ENCODE measurements at regions not wholly inside any gene's neighbourhood (a gene's known extent, or its start where the extent isn't known, plus 50 kb on each side); places are given as distances from the start of the nearest gene placed in this dataset.

DNA sequence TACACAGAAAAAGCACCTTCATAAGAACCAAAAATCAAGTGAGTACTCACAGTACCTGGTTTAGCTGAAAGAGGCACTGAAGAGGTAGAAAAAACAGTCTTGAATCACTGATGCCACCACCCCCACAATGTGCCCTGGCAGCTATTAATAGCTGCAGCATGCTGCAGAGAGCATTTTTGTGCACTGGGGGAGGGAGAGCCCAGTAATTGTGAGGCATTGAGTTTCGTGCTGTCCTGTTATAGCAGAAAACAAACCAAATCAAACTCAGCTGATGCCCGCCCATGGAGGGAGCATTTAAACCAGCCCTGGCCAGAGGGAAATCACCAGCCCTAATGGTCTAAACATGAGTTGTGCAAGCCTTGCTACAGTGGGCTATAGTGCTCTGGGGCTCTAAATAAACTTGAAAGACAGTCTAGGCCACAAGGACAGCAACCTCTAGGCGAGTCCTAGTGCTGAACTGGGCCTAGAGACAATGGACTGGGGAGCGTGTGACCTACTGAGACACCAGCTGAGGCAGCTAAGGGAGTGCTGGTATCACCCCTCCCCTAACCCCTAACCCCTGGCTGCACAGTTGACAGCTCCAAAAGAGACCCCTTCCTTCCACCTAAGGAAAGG, 106.3 kb upstream of the TMLHE start:
- no peak overlapping the region for H3K4me2 ChIP-seq (ENCODE audit: low read depth, low read length, poor library complexity, severe bottlenecking)
- no peak overlapping the region for H2AFZ ChIP-seq (ENCODE audit: low read length)
- no peaks in the 10 kb centered on the region for H4K20me1 ChIP-seq (ENCODE audit: insufficient read depth, low read length, poor library complexity, severe bottlenecking)
- no peaks in the 10 kb centered on the region for H3K27me3 ChIP-seq (ENCODE audit: insufficient read depth, low read length, poor library complexity, severe bottlenecking)
- H3K4me3 ChIP-seq (ENCODE audit: low read length, poor library complexity, severe bottlenecking), result no peak overlapping the region
- H3K4me1 ChIP-seq (ENCODE audit: insufficient read depth, low read length, poor library complexity, severe bottlenecking), result no peaks in the 10 kb centered on the region
- no peak overlapping the region for H3K9ac ChIP-seq (ENCODE audit: low read depth, low read length, poor library complexity, severe bottlenecking)
- no peak for TF ChIP-seq EZH2phosphoT487 (IDR thresholded peaks at IDR 0.05; ENCODE audit: borderline replicate concordance)
- TF ChIP-seq, protein P1, sequence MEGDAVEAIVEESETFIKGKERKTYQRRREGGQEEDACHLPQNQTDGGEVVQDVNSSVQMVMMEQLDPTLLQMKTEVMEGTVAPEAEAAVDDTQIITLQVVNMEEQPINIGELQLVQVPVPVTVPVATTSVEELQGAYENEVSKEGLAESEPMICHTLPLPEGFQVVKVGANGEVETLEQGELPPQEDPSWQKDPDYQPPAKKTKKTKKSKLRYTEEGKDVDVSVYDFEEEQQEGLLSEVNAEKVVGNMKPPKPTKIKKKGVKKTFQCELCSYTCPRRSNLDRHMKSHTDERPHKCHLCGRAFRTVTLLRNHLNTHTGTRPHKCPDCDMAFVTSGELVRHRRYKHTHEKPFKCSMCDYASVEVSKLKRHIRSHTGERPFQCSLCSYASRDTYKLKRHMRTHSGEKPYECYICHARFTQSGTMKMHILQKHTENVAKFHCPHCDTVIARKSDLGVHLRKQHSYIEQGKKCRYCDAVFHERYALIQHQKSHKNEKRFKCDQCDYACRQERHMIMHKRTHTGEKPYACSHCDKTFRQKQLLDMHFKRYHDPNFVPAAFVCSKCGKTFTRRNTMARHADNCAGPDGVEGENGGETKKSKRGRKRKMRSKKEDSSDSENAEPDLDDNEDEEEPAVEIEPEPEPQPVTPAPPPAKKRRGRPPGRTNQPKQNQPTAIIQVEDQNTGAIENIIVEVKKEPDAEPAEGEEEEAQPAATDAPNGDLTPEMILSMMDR (conservative IDR thresholded peaks at IDR 0.05; ENCODE audit: low read length), result no peak
- no peaks in the 10 kb centered on the region for H3K79me2 ChIP-seq (ENCODE audit: insufficient read depth, low read length)
- no peaks in the 10 kb centered on the region for H3K36me3 ChIP-seq (ENCODE audit: insufficient read depth, low read length)
- no peaks in the 10 kb centered on the region for H3F3A ChIP-seq (ENCODE audit: low read depth)
- no peaks in the 10 kb centered on the region for H3K9me2 ChIP-seq (replicated peaks; ENCODE audit: low read depth, low read length)
- no peaks in the 10 kb centered on the region for H3K9me3 ChIP-seq (ENCODE audit: insufficient read depth, low read depth, low read length)

DNA sequence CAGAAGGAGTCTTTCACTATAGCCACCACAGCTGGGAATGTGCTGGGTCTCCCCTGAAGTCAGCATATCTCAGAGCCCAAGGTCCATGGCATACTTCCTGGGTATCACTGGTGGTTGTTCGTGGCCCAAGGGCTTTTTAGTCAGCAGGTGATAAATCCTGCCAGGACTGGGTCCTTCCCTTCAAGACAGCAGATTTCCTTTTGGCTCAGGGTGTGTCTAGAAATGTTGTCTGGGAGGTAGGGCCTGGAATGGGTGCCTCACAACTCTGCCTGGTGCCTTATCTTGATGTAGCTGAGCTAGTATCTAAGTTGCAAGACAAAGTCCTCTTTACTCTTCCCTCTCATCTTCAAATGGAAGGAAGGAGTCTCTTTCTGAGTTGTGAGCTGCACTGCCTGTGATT, 102.4 kb upstream of the TMLHE start:
- Histone ChIP-seq H3K4me1 (ENCODE audit: insufficient read depth, low read length, poor library complexity, severe bottlenecking) (no peaks in the 10 kb centered on the region), H3K36me3 (ENCODE audit: insufficient read depth, low read length) (no peaks in the 10 kb centered on the region), H4K20me1 (ENCODE audit: insufficient read depth, low read length, poor library complexity, severe bottlenecking) (no peaks in the 10 kb centered on the region), H3K9me2 (replicated peaks; ENCODE audit: low read depth, low read length) (no peaks in the 10 kb centered on the region), H3K4me2 (ENCODE audit: low read depth, low read length, poor library complexity, severe bottlenecking) (no peak overlapping the region), H3K27me3 (ENCODE audit: insufficient read depth, low read length, poor library complexity, severe bottlenecking) (no peaks in the 10 kb centered on the region), H3K79me2 (ENCODE audit: insufficient read depth, low read length) (no peaks in the 10 kb centered on the region), H3K9me3 (ENCODE audit: insufficient read depth, low read depth, low read length) (no peaks in the 10 kb centered on the region), H3K4me3 (ENCODE audit: low read length, poor library complexity, severe bottlenecking) (no peak overlapping the region), H3K9ac (ENCODE audit: low read depth, low read length, poor library complexity, severe bottlenecking) (no peak overlapping the region), H2AFZ (ENCODE audit: low read length) (no peak overlapping the region), H3F3A (ENCODE audit: low read depth) (no peaks in the 10 kb centered on the region)
- TF ChIP-seq EZH2phosphoT487 (IDR thresholded peaks at IDR 0.05; ENCODE audit: borderline replicate concordance), result no peak

DNA sequence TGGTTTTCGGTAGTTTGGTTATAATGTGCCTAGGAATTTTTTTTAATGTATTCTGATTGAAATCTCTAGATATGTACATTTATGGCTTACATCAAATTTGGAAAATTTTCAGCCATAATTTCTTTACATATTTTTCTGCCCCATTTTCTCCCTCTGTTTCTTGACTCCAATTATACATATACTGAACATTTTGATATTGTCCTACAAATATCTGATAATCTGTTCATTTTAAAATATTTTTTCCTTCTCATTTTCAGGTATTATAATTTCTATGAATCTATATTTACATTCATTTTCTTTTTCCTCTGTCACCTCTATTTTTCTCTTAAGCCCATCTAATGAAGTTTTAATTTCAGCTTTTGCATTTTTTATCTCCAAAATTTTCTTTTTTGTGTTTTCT, 82.7 kb upstream of the TMLHE start:
- Histone ChIP-seq H3K79me2 (ENCODE audit: insufficient read depth, low read length) (no peaks in the 10 kb centered on the region), H4K20me1 (ENCODE audit: insufficient read depth, low read length, poor library complexity, severe bottlenecking) (no peaks in the 10 kb centered on the region), H3F3A (ENCODE audit: low read depth) (no peaks in the 10 kb centered on the region), H3K36me3 (ENCODE audit: insufficient read depth, low read length) (no peaks in the 10 kb centered on the region), H3K4me1 (ENCODE audit: insufficient read depth, low read length, poor library complexity, severe bottlenecking) (no peaks in the 10 kb centered on the region), H3K9ac (ENCODE audit: low read depth, low read length, poor library complexity, severe bottlenecking) (no peak overlapping the region), H3K9me3 (ENCODE audit: insufficient read depth, low read depth, low read length) (no peaks in the 10 kb centered on the region), H2AFZ (ENCODE audit: low read length) (no peak overlapping the region), H3K4me3 (ENCODE audit: low read length, poor library complexity, severe bottlenecking) (no peak overlapping the region), H3K4me2 (ENCODE audit: low read depth, low read length, poor library complexity, severe bottlenecking) (no peak overlapping the region), H3K9me2 (replicated peaks; ENCODE audit: low read depth, low read length) (no peaks in the 10 kb centered on the region), H3K27me3 (ENCODE audit: insufficient read depth, low read length, poor library complexity, severe bottlenecking) (no peaks in the 10 kb centered on the region)
- TF ChIP-seq, protein P1 (conservative IDR thresholded peaks at IDR 0.05; ENCODE audit: low read length), result no peak
- no peak for TF ChIP-seq EZH2phosphoT487 (IDR thresholded peaks at IDR 0.05; ENCODE audit: borderline replicate concordance)

DNA sequence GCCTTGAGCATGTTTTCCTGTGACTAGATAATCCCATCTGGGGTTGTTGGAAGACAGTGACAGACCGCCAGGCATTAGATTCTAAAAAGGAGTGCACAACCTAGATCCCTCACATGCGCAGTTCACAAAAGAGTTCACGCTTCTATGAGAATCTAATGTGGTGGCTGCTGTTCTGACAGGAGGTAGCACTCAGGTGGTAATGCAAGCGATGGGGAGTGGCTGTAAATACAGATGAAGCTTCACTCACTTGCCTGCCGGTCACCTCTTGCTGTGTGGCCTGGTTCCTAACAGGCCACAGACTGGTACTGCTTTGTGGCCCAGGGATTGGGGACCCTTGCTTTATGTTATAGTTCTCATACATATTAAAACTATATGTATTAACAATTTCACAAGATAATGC, 81.9 kb upstream of the TMLHE start:
- no peaks in the 10 kb centered on the region for H3K36me3 ChIP-seq (ENCODE audit: insufficient read depth, low read length)
- no peaks in the 10 kb centered on the region for H3K4me1 ChIP-seq (ENCODE audit: insufficient read depth, low read length, poor library complexity, severe bottlenecking)
- TF ChIP-seq, protein P1 (conservative IDR thresholded peaks at IDR 0.05; ENCODE audit: low read length), result no peak
- no peak for TF ChIP-seq EZH2phosphoT487 (IDR thresholded peaks at IDR 0.05; ENCODE audit: borderline replicate concordance)
- H4K20me1 ChIP-seq (ENCODE audit: insufficient read depth, low read length, poor library complexity, severe bottlenecking), result no peaks in the 10 kb centered on the region
- H3K9me2 ChIP-seq (replicated peaks; ENCODE audit: low read depth, low read length), result no peaks in the 10 kb centered on the region
- H3K9ac ChIP-seq (ENCODE audit: low read depth, low read length, poor library complexity, severe bottlenecking), result no peak overlapping the region
- no peak overlapping the region for H3K4me2 ChIP-seq (ENCODE audit: low read depth, low read length, poor library complexity, severe bottlenecking)
- no peaks in the 10 kb centered on the region for H3K9me3 ChIP-seq (ENCODE audit: insufficient read depth, low read depth, low read length)
- no peaks in the 10 kb centered on the region for H3F3A ChIP-seq (ENCODE audit: low read depth)
- no peak overlapping the region for H2AFZ ChIP-seq (ENCODE audit: low read length)
- no peaks in the 10 kb centered on the region for H3K79me2 ChIP-seq (ENCODE audit: insufficient read depth, low read length)
- H3K27me3 ChIP-seq (ENCODE audit: insufficient read depth, low read length, poor library complexity, severe bottlenecking), result no peaks in the 10 kb centered on the region
- H3K4me3 ChIP-seq (ENCODE audit: low read length, poor library complexity, severe bottlenecking), result no peak overlapping the region

Data from Loucy (cell line).